Embryonic facial prominence (tissue), 1 donor: ENCODE measurements at regions not wholly inside any gene's neighbourhood (a gene's known extent, or its start where the extent isn't known, plus 50 kb on each side); places are given as distances from the start of the nearest gene placed in this dataset.

ENCODE experiments used
- DNase-seq: peaks from one replicate; pipeline ENCODE4 v3.0.0-alpha.2; 2016; ENCODE audit errors: extremely low spot score

DNA sequence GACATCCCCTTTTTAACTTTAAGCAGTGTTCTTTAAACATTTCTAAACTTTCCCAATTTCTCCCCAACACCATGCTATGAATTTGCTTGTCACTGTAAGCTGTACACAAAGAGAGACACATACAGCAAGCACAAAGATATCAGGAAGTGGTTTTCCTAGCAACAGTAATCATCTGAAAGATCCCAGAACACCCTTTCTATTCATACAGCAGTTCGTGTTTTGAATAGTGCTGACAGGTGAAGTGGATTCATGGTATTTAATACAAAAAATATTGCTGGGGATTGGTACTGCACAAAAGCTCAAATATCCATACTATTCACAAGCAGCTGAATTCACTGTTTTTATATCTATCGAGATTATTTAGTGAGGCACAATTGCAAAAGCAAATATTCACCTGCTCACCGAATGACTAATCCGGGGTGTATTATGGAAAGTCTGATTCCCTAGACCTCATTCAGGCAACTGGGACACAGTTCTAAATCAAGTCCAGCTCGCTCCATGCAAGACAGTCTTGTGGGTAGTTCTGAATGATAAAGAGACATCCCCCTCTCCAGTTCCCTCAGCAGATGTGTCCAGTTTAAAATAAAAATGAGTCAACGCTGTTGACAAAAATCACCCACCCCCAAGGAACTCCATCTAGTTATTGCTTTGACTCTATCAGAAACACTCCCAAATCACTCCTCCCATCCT lies 107.1 kb upstream of the TSHZ2 start:
- DNase-seq = no peak

GRCh38 chr20:52859156-52859876 lies 112.8 kb upstream of the TSHZ2 start:
- no peak for DNase-seq

- no peak for DNase-seq
These were observed 119.4 kb upstream of the TSHZ2 start for GRCh38 chr20:52852714-52853113.

- no peak for DNase-seq
These were observed 124.3 kb upstream of the TSHZ2 start for GRCh38 chr20:52847731-52848359.

- no peak for DNase-seq
These were observed 125.0 kb upstream of the TSHZ2 start for GRCh38 chr20:52847029-52847660.

GRCh38 chr20:52845044-52845443 lies 127.1 kb upstream of the TSHZ2 start:
- no peak for DNase-seq

DNA sequence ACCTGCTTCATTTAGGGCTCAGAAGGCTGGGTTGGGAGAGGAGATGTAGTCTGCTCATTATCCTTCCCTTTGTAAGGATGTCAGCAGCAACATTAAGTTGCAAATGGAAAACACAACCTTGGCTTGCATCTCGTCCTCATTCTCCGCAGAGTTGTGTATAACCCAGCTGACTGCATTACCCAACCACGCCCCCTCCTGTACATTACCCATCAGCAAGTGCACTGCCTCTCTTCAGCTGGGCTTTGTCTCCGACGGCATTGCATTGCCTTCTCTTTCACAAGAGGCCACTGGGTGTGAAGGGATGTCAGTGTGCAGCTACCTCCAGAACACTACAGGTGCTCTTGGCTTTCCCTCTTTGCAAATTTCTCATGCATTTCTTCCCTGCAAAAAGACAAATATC lies 128.7 kb upstream of the TSHZ2 start:
- no peak for DNase-seq

GRCh38 chr20:52841003-52841402 lies 131.2 kb upstream of the TSHZ2 start:
- DNase-seq = no peak

DNA sequence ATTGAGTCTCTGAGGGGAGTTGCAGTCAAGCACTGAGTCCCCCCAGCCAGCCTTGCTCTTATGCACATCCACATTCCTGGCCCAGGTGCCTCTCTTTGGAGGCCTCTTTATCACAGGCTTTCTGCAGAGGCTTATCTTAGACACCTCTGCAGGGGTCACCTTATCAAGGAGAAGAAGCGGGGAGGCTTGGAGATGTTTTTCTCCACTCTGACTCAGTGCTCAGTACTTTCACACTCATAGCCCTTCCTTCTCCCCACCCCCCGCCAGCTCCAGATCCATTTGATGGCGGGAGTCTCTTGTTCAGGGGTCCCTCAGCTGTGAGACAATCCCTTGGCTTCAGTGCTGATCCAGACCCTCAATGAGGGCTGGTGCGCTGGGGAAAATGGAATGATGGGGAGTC lies 132.1 kb upstream of the TSHZ2 start:
- DNase-seq = no peak

DNA sequence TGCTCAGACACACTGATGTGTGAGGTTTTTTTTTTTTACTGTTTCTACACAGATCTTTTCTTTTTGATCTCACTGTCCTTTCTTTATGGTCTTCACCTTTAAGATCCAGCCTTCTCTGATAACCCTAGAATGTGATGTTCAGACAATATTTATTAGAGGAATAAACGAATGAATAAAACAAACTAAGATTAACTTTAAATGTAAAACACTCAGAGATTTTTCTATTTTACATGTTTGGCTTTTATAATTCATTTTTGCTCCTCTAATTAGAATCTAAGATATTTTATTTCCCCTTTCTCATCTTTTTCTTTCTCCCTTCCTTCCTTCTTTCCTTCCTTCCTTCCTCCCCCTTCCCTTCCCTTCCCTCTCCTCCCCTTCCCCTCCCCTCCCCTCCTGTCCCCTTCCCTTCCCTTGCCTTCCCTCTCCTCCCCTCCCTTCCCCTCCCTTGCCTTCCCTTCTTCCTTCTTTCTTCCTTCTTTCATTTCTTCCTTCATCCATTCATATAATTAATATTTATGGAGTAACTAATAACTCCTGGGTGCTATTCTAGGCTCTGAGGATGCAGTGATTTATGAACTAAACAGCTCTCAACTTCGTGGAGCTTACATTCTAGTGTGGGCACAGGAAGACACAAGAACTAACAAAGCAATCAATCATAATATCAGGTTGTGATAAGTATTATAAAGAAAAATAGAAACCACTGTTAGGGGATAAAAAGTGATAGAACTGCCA lies 133.5 kb upstream of the TSHZ2 start:
- DNase-seq = no peak

- no peak for DNase-seq
These were observed 134.8 kb upstream of the TSHZ2 start for GRCh38 chr20:52837378-52837777.

- no peak for DNase-seq
These were observed 138.3 kb upstream of the TSHZ2 start for GRCh38 chr20:52833901-52834300.

DNA sequence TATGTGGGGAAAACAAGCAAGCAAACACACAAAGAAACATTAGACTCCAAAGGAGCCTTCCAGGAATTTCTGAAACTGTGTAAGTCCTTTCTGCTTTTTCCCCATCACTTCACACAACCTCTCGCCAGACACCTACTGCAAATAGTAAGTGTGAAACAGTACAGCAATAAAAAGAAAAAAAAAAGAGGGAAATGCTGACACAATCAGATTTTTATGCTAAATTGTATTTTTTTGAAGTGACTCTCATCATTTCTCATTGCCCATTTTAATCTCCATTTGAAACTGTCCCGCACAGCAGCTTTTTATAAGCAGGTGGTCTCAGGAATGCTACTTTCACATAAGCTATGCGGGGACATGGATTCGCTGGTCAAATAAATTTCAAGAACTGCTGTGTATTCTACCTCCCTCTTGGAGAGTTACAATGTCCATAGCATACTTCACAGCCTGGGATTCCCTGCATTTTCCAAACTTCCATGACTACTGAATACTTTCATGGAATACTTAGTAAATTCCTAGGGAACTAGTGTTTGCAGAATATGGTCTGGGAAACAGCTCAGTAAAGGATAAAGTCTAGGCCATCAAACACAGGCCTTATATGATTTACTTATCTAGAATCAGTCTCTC lies 139.9 kb upstream of the TSHZ2 start:
- no peak for DNase-seq

DNA sequence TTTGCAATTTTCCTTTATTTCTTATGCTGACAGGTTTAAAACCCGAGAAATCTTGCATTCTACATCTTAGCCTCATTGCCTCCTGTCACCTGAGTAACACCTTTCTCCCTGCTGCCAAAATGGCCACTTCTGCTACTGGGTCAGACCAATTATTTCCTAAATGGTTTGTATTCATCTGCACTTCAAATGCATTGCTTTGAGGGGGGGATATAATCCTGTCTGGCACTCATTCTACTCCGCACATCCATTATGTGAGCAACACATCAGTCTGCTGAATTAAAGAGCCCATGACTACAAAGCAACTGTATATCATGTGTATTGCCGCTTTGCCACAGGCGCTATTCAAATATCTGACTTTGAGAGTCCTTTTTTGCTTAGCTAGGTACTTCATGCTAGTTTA lies 141.6 kb upstream of the TSHZ2 start:
- no peak for DNase-seq

- DNase-seq = no peak
These were observed 143.0 kb upstream of the TSHZ2 start for GRCh38 chr20:52829111-52829510.

DNA sequence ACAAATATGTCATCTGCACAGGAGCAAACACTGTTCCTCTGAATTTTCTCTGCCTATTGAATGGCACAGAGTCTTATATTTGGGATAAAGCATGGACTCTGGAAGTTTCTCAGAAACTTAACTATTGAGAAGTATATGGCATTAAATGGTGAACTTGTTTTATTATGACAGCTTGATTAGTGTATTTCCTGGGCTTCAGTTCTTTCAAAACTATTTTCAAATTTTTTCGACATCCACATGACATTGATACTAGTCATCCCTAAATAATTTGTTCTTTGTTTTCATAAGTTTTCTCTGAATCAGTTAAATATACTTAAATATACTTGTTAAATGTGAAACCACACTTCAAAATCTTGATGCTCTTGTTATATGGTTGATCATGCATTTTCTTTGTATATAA lies 144.0 kb upstream of the TSHZ2 start:
- DNase-seq = no peak

GRCh38 chr20:52826722-52827121 lies 145.4 kb upstream of the TSHZ2 start:
- no peak for DNase-seq

DNA sequence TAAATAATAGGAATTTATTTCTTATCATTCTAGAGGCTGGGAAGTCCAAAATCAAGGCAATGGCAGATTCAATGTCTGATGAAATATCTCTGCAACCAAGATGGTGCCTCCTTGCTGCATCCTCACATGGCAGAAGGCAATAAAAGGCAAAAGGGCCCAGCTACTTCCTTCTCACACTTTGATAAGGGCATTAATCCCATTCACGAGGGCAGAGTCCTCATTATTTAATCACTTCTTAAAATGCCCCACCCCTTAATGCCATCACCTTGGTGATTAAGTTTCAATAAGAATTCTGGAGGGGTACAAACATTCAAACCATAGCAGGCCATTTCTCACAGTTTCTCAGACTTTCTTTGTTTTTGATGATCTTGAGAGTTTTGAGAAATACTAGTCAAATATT lies 145.8 kb upstream of the TSHZ2 start:
- DNase-seq = no peak

DNA sequence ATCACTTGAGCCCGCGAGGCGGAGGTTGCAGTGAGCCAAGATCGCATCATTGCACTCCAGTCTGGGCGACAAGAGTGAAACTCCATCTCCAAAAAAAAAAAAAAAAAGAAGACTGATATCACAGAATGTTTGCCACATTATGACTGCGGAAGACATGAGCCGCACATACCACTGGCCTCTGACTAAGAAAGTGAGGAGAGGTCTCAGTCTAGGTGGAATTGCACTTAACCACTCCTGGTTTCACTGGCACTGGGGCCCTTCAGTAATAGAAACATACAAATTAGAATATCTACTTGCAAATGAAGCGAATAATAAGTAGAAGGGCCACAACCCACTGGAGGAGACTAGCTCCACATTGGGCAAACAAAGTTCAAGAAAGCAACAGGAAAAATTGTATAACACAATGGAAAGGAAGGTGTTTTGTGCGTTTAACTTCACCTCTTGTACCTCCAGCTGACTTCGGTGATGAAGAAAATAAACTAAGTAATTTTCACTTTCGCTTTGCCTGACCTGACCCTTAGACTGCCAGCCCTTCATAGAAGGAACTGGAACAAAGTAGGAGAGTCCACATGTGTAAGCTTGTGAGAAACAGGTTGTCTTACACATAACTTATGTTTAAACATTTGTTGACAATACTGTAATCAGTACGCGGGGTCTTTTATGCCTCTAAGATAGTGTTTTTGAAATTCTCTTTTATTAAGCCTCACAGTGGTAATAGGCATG lies 147.5 kb upstream of the TSHZ2 start:
- DNase-seq = no peak

- DNase-seq = no peak
These were observed 148.9 kb upstream of the TSHZ2 start for GRCh38 chr20:52823303-52823702.
